Stimulated activated CD4-positive, alpha-beta T cell treated with anti-CD3 and anti-CD28 coated beads, Interleukin-4, amount 100 ng/mL, for 4 hours (primary cell): ENCODE measurements at regions not wholly inside any gene's neighbourhood (a gene's known extent, or its start where the extent isn't known, plus 50 kb on each side); places are given as distances from the start of the nearest gene placed in this dataset.
"Not testable (repeated sequence)": the region's sequence is repeated elsewhere in the genome, so short reads cannot be mapped to it uniquely, and the experiment has no call there.

ENCODE experiments used
- DNase-seq, 2 experiments: peaks; one replicate each; pipeline ENCODE4 v3.0.0-alpha.2; 2020

GRCh38 chr7:29649876-29650275 lies 86.2 kb downstream of the PRR15 start:
- no peak for DNase-seq

DNA sequence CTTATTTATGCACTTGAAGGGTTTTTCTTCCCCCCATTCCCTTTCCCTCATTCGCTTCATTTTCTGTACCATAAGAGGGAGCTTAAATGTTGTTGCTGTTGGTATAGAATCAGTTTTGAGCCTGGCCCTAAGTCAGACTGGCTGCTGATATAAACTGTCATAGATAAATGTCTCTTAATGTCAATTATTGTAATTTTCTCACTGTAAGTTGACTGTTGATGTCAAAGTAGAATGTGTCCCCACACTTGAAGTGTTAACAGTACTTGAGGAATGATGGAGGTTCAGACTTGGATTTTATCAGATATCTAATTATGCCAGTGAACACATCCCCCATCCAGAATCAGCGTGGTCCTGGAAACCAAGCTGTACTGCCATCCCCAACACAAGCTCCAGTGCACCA lies 87.8 kb downstream of the PRR15 start:
- DNase-seq, result no peak

- DNase-seq, result no peak
Observed at GRCh38 chr7:29652556-29652955, 88.9 kb downstream of the PRR15 start.

GRCh38 chr7:29654340-29654739 lies 90.7 kb downstream of the PRR15 start:
- DNase-seq, result not testable (repeated sequence)

- no peak for DNase-seq
Observed at GRCh38 chr7:29657288-29657687, 93.7 kb downstream of the PRR15 start.

DNA sequence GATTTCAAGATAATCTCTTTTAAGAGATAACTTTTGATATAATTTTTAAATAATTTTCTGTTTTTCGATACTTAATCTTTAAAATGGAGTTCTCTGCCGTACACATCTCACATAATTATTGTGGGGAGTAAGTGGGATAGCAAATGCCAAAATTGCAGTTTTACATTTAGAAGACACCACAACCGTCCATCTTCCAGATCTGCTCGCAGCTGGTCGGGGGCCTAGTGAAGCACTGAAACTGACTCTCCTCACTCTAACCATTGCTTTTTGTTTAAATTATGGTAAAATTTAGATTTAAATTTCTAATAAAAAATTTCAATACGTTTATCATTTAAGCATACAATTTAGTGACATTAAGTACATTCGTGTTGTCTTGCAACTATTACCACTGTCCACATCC lies 94.2 kb downstream of the PRR15 start:
- no peak for DNase-seq

DNA sequence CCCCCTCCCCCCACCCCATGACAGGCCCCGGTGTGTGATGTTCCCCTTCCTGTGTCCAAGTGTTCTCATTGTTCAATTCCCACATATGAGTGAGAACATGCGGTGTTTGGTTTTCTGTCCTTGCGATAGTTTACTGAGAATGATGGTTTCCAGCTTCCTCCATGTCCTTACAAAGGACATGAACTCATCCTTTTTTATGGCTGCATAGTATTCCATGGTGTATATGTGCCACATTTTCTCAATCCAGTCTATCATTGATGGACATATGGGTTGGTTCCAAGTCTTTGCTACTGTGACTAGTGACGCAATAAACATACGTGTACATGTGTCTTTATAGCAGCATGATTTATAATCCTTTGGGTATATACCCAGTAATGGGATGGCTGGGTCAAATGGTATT lies 95.6 kb downstream of the PRR15 start:
- DNase-seq, result not testable (repeated sequence)

GRCh38 chr7:29662899-29663298 lies 99.3 kb downstream of the PRR15 start:
- not testable (repeated sequence) for DNase-seq

- not testable (repeated sequence) for DNase-seq
Observed at GRCh38 chr7:29664999-29665398, 101.4 kb downstream of the PRR15 start.

GRCh38 chr7:29667096-29667669 lies 103.5 kb downstream of the PRR15 start:
- not testable (repeated sequence) for DNase-seq

- not testable (repeated sequence) for DNase-seq
Observed at GRCh38 chr7:29671286-29671685, 107.7 kb downstream of the PRR15 start.

DNA sequence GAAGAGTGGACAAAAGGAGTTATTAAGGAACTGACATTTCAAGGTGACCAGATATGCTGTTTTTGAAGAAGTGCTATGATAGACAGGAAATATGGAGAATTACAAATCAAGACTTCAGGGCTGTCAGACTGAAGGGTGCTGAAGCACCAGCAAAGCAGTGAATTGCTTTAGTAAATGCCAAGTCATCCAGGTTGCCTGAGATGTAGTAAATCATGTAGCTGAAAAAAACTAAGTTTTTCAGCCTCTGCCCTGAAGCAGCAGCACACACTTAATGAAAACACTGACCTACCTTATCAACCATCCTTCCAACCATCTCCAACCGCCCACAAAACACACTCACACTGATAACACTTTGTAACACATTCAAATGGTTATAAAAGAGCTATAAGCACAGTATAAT lies 110.0 kb downstream of the PRR15 start:
- DNase-seq, result not testable (repeated sequence)

GRCh38 chr7:29674626-29675025 lies 111.0 kb downstream of the PRR15 start:
- DNase-seq, result not testable (repeated sequence)

DNA sequence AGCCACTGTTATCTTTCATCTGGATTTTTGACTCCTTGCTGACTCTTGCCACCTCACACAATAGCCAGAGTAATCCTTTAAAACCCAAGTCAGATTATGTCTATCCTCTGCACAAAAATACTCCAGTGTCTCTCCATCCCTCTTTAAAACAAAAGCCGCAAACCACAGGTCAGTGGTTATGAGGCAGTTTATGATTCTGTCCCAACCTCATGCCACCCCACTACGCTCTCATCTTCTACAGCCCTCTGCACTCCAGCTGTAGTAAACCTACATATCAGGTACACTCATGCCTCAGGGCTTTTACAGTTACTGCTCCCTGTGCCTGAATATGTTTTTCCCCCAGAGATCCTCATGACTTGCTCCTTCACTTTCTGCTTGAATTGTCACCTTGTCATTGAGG lies 113.6 kb downstream of the PRR15 start:
- DNase-seq, result not testable (repeated sequence)

- not testable (repeated sequence) for DNase-seq
Observed at GRCh38 chr7:29679963-29680362, 116.3 kb downstream of the PRR15 start.

GRCh38 chr7:29680601-29681000 lies 117.0 kb downstream of the PRR15 start:
- DNase-seq, result not testable (repeated sequence)

DNA sequence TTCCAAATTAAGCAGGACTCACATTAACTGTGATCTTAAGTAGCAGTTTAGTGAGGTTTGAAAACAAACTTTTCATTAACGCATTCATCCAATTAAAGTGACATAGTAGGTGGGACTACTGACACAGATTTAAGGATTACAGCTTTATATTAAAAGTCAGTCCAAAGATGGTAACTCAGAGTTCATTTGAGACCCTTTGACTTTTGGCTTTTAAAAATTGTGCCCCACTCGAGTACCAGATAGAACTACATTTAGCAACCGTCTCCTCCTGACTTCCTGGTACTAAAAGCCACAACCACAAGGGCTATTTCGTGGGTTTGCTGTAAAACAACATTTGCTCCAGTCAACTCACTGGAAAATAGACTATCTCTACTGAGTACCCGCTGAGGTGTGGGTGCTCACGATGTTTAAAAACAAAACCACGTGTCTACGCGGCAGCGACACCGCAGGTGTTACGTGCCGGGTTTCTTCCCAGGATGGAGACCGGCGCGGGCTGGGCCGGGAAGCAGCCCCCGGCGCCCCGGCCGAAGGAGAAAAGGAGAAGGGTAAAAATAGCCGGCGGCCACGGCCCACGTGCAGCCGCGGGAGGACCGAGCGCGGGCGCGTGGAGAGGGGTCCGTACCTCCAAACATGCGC lies 120.6 kb downstream of the PRR15 start:
- not testable (repeated sequence) for DNase-seq

GRCh38 chr7:29684787-29685650 lies 121.3 kb upstream of the WIPF3 start:
- peak; percentile 30 to 32 for DNase-seq

DNA sequence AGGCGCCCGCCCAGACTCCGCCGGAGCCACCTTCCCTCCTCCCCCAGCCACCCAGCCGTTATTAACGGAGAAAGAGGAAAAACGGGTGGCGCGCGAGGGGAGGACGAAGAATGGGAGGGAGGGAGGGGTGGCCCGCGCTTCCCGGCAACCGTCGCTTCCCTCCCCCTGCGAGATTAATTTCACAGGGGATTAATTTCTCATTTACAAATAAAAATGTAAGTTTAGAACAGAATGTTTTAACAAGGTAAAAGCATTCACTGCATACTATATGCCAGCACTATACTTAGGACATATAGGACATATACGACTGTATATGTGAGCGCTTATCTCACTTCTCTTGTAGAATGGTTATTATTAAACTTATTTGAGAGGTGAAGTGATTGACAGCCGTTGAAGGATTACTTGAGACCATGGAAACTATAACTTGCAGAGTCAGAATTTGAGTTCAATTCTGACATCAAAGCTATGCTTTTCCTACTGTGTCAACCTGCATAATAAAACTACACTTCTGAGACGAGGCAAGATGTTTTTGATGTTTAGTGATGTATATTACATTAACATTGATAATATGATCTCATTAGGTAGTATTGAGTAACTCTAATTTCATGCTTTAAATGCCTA lies 120.5 kb upstream of the WIPF3 start:
- not testable (repeated sequence) for DNase-seq

GRCh38 chr7:29690510-29690909 lies 115.8 kb upstream of the WIPF3 start:
- DNase-seq, result not testable (repeated sequence)

DNA sequence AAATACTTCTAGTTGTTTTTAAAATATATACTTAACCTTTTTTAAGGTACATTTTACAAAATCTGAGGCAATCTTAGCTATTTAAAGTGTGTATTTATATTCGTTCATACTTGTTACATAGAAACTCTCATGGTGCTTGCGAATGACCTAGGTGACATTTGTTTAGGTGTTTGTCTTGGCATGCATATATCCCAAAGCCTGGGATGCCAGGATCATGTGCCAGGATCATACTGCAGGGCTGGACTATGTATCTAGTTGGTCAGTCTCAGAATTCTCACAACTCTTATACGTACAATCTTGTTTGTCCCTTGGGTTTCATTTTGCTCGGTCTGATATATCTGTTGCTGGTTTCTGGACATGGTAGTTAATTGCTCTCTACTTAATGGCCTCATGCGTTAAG lies 109.9 kb upstream of the WIPF3 start:
- DNase-seq, result not testable (repeated sequence)

DNA sequence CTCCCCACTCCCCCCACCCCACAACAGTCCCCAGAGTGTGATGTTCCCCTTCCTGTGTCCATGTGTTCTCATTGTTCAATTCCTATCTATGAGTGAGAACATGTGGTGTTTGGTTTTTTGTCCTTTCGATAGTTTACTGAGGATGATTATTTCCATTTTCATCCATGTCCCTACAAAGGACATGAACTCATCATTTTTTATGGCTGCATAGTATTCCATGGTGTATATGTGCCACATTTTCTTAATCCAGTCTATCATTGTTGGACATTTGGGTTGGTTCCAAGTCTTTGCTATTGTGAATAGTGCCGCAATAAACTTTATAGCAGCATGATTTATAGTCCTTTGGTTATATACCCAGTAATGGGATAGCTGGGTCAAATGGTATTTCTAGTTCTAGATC lies 106.6 kb upstream of the WIPF3 start:
- not testable (repeated sequence) for DNase-seq

DNA sequence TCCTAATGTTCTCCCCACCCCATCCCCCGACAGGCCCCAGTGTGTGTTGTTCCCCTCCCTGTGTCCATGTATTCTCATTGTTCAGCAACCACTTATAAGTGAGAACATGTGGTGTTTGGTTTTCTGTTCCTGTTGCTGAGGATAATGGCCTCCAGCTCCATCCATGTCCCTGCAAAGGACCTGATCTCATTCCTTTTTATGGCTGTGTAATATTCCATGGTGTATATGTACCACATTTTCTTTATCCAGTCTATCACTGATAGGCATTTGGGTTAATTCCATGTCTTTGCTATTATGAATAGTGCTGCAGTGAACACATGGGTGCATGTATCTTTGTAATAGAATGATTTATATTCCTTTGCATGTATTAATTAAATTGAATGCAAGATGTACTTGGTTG lies 104.8 kb upstream of the WIPF3 start:
- DNase-seq, result not testable (repeated sequence)
